NOMO-1 treated with DMSO at 0.1 percent for 48 hours (cell line): ENCODE measurements at regions not wholly inside any gene's neighbourhood (a gene's known extent, or its start where the extent isn't known, plus 50 kb on each side); places are given as distances from the start of the nearest gene placed in this dataset.
"Not testable (repeated sequence)": the region's sequence is repeated elsewhere in the genome, so short reads cannot be mapped to it uniquely, and the experiment has no call there.

Experiments
- DNase-seq: peaks from one replicate; lab custom pipeline; 2025; ENCODE audit not compliant: unreplicated experiment; lab: John Stamatoyannopoulos, UW

DNA sequence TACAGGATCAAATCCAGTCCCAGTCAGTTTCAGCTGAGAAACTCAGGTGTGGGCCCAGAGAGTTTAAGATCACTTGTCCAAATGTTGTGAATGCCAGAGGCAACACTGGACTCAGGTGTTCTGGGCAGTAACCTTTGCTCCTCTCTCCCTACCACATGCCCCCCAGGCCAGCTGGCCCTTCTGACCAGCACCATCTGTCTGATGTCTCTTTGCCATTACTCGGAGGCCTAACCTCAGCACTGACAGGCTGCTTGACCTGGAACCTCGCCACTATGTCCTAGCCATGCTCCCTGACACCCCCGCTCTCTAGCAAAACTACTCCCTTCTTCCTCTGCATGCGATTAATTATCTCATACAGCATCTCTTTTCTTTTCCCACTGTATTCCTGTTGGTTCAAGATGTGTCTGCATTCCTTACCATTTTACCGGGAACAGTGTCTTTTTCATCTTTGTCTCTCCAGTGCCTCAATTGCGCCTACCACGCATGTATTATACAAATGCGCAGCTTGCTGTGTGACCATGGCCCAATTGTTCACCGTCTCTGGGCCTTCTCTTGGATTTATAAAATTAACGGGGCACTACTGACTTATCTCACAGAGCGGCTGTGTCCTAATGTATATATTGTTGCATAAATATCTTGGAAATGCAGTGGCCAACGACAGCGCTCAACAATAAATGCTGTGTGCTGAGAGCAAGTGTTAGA lies 159.5 kb upstream of the IRF2BP2 start:
- no peak for DNase-seq

DNA sequence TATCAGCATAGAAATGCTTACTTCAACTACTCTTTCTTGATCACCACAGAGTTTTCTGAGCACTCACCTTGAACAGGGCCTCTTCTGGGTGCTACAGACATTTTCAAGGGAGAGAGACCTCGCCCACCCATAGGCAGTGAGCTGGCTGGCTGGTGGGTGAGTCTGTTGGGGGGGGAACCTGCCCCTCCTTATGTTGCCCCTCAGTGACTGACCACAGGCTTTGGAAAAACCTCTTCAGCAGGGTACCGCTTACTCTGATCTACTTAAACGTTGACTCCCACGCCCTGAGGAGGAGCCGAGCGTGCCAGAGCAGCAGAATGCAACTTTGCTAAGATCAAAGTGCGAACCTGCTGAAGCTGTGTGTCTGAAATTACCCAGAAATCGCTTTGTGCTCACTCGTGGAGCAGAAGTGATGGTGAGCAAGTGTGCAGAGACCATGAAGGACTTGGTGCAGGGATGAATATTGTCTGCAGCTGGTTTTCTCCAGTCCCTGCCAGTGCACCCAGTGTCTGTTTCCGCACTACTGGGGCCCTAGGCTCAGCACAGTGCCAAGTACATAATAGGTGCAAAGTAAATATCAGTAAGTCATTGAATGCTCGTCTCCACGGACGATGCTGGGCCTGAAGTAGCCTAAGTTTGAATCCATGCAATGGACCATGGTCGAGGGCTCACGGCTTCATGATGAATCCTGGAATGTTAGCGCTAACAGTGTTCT lies 158.7 kb upstream of the IRF2BP2 start:
- DNase-seq, result no peak

DNA sequence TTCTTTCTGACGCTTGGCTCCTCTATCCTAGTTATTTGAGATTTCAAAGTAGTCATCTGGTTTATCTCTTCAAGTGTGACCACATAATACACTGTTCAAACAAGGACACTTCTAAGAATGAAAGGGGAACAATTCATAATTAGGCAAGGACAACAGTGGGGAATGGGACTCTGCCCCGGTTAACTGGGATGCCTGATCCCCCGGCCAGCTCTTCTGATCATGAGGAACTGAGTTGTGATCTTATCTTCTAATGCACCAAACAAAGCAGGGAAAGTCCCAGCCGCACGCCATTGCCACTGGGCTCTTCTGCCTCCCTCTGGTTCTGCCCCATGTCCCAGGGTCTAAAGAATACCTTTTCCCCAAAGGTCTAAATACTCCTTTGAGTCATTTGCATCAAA lies 158.2 kb upstream of the IRF2BP2 start:
- no peak for DNase-seq

DNA sequence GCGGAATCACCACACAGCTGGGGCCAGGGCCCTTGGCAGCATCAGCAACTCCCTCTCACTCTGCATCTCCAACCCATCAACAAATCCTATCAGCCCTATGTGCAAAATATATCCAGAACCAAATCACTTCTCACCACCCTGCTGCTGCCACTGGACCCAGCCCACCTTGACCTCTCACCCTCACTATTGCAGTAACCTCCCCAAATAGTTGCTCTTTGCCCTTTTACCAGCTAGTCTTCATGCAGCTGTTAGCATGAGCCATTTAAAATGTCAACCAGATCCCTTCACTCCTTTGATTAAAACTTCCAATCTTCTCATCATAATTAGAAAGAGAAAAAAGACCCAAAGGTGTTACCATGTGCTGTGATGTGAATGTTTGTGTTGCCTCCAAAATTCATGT lies 155.7 kb upstream of the IRF2BP2 start:
- DNase-seq, result no peak

DNA sequence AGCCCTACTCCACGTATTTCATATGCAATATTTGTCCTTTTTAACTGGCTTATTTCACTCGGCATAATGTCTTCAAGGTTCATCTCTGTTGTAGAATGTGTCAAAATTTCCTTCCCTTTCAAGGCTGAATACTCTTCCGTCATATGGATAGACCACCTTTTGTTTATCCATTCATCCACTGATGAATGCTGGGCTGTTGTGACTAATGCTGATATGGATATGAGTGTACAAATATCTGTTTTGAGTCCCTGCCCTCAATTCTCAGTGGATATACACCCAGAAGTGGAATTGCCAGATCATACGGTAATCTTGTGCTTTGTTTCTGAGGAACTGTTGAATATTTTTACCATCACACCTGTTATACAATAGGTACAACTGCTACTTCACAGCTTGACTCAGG lies 155.2 kb upstream of the IRF2BP2 start:
- no peak for DNase-seq

DNA sequence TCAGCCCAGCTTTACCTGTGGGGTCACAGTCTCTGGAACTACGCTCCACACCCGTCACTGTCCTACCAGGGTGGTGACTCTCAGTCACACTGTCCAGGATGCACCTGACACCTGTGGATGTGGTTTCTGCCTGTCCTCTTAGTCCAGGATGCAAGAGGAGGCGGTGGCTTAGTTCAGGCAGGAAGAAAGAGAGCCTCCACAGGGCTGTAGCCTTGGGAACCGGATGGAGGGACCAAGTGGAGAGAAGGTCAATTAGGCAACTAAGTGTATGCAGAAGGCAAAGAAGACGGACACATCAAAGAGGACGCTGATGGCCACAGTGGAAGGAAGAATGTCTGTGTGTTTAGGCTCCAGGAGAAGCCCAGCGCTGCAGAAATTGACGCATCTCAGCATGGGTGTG lies 153.9 kb upstream of the IRF2BP2 start:
- DNase-seq, result no peak

DNA sequence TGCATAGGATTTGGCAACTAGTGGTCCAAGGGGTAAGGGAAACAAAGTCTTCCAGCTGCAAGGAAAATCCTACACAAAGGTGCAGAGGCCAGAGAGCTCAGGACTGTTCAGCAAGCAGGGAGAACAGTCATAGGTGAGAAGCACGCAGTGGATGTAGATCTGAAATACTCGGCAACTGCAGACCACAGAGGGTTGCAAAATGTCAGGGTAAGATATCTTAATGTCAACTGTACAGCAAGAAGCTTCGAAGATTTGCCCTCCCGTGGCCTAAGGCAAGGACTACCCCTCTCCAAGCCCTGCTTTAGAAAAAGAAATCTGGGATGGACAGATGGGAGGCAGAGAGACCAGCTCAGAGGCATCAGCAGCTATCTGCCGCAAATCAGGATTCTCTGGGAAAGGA lies 153.4 kb upstream of the IRF2BP2 start:
- peak; percentile 63 for DNase-seq

DNA sequence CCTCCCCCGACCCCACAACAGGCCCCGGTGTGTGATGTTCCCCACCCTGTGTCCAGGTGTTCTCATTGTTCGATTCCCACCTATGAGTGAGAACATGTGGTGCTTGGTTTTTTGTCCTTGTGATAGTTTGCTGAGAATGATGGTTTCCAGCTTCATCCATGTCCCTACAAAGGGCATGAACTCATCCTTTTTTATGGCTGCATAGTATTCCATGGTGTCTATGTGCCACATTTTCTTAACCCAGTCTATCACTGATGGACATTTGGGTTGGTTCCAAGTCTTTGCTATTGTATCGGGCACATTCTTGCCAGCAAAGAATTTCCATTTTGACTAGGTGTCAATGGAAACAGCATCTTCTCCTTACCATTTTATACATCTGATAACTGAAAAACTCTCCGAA lies 152.1 kb upstream of the IRF2BP2 start:
- not testable (repeated sequence) for DNase-seq

DNA sequence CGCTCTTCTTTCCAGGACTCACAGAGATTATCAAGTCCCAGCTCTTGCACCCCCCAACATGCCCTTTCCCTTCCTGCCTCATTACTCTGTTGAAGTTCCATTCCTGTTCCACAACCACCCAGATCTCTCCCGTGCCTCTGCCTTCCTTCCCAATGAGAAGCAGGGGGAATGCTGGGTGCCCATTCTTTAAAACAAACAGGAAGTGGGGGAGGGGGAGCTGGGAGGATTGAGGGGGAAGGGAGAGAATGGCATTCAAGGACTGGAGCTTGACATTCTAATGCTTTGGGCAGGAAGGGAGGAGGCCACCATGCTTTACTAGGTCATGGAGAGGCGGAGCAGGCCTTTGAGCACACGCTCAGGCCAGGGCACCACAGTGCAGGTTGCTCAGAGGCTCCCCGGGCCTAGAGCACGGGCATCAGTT lies 150.3 kb upstream of the IRF2BP2 start:
- DNase-seq, result no peak

DNA sequence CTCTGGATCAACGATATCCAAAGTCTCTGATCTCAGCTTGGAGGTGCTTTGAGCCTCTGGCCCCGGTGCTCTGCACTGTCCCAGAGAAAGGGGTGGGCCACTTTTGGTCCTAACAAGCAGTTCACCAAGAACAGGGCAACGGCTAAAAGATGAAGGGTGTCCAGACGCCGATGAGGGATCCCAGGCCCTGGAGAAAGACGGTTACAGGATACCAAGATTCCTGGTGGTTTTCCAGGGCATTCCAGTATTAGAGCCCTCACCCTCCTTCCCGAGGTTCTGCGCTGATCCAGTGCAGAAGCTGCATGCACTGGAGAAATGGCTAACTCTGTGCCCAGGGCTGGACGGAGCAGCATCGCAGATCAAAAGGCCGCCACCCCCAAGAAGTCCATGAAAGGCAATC lies 149.9 kb upstream of the IRF2BP2 start:
- no peak for DNase-seq

DNA sequence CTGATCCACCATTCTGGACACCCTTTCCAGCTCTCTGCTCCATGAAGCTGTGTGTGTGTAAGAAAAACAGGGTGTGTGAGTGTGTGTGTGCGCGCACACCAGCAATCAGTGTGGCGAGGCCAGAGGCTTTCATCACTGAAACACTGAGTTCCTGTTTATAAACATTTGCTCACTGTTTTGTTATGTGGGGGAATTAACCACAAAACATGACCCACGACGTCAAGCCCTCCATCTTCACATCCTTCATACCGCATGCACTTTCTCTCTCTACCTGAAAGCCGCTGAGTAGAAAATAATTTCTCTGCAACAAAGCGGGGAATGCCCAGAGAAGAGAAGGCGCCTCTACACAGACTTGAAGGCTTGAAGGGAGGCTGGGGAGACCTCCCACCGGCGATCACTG lies 148.9 kb upstream of the IRF2BP2 start:
- no peak for DNase-seq

DNA sequence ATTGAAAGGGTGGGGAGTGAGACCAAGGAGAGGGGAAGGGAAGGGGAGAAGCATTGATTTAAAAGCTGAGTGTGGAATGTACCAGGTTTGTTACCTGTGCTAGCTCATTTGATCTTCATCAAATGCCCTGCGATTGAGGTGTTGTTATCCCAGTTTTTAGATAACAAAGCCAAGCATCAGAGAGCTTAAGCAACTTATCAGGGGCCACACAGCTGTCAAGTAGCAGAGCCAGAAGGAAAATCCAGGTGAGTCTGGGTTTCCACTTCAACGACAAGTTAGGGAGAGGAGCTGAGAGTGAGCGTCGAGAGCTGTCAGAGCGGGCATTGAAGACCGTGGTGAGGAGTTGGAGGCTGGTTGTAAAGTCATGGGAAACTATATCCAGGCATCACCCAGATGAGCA lies 146.9 kb upstream of the IRF2BP2 start:
- DNase-seq, result no peak

DNA sequence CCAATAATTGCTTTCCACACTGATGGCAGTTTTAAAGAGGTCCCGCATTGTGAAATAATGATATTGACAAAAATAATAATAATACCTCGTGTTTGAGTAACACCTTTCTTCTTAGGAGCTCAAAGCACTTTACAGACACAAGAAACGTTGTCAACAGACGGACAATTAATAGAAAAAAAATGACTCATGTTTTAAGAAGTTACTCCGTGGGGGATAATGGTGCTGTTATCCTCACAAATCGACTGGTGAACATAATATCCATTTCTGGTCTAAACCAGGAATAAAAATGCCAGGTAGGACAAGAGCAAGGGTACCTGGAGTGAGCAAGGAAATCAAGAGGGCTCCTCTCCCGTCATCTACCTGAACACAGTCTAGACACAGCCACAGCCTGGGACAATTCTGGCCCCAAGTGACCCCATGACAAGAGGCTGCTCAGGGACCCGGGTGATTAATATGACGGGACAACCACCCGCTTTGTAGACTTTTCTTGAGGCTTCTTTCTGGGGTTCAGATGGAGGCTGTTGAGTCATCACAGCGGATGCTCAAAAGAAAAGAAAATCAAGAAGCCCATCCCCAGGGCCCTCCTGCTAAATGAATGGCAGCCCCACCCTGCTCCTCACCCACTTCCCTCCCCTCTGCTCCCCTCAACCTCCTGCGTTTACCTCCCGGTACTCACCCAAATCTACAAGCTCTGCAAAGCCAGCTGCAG lies 146.2 kb upstream of the IRF2BP2 start:
- no peak for DNase-seq

DNA sequence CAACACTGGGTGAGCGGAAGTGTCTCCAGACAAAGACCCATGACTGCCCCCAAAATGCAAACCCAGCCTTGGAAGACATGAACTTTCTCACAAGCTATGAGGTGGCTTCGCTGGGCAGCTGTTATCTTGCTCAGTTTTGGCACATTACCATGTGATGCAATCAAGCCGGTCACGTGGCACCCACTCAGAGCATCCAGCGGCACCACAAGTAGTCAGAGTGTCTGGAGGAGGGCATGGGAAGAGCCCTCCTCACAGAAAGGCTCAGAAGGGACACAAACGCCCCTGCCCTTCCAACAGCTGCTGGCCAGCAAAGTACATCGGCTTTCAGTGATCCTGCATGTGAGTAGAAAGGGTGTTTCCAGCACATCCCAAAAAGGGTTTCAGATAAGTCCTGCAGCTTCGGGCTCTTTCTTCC lies 145.5 kb upstream of the IRF2BP2 start:
- DNase-seq, result peak; percentile 80

DNA sequence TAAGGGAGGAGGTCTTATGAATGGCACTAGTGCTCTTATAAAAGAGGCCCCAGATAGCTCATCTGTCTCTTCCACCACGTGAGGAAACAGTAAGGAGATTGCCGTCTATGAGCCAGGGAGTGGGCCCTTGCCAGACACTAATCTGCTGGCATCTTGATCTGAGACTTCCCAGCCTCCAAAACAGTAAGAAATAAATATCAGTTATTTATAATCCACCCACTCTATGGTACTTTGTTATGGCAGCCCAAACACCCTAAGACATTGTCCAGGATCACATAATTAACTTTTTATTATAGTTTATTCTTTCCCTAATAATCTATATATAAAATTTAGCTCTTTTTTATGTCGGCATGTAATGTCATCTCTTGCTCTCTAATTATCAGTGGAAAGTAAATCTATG lies 144.0 kb upstream of the IRF2BP2 start:
- DNase-seq, result no peak

DNA sequence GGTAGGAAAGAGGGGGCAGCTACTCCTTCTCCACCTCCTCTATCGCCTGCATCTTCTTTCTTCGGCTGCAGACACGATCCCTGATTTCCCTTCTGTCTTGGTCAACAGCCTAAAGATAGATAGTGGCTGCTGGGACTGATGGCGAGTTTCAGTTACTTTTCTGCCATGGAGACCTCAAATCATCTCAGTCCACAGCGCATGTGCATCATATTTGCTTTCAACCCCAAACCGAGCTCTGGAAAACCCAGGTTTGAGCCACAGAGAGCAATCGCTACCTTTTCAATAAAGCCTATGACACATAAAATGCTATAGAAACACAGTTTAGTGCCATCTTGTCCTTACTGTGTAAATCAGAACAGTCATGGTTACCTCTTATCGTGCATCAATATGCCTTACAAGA lies 142.9 kb upstream of the IRF2BP2 start:
- DNase-seq, result no peak

DNA sequence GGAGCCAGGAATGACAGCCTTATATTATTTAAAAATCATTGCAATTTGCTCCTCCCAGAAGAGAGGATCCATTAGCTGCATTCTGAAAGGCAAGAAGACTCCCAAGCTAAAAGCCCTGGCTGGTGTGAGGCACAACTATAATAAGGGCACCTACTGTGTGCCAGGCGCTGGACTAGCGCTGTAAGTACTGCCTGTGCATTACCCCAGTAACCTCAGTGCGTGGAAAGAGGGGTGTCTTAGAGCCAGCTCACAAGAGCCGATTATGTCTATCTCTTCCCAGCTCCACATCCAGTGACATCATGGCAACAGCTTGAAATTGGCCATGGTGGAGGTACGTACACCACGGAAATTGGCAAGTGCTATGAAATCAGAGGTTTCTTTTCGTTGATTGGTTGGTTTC lies 141.7 kb upstream of the IRF2BP2 start:
- no peak for DNase-seq

DNA sequence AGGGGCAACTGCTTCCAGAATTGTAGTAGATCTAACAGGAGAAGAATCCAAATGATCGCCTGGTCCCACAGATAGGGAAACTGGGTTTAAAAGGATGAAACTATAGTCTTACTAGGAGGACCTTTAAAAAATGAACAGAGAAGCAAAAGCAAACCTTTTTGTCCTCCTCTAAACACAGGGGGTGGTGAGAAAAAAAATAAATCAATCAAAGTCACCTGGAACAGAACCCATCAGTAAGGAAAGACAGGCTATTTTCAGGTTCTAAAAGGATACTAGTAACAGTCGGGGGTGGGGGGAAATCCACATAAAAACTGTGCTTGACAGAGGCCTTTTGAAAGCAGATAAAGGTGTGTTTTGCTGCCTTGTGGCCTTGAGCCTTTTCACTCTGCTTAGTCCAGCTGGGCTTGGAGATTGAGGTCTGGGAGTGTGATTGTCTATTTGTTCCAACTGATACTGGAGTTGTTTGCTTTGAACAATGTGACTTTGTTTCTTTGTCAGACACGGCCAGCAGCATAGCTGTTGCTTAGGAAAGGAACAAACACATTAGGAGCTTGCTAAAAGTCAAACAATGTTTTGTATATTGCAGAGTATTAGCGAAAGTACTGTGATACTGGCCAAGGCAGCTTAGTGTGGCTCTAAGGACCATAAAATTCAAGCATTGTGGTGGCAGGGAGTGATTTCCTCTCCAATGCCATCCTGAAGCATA lies 141.1 kb upstream of the IRF2BP2 start:
- no peak for DNase-seq

DNA sequence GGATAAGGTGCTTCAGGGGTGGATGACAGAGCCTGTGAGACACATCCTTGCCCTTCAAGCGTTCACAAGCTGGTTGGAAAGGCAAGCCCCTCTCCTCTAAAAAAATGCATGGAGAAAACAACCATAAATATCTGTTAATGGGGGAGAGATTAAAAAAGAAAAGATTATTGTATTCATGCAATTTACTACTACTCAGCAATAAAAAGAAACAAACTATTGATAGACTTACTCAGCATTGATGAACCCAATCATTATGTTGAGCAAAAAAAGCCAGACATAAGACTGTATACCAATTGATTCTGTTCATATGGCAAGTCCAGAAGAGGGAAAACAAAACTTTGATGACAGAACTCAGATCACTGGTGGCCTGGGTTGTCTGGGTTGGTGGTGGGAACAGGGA lies 138.7 kb upstream of the IRF2BP2 start:
- DNase-seq, result no peak

DNA sequence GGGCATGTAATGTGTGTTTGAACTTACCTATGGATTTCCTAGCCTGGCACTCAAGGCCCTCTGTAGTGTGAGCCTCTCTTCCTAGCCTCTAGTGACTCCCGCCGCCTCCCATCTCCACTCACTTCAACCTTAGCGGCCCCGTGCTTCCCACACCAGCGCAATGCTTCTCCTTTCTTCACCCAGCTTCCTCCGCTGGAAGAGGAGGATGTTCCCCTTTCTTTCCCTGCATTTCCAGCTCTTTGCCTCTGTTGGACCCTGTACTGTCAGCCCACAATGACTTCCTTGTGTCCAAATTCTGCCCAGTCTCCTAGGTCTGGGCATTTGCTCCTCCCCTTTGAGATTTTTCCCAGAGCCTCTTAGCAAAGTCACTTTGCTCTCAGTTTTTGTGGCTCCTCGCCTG lies 138.1 kb upstream of the IRF2BP2 start:
- no peak for DNase-seq

DNA sequence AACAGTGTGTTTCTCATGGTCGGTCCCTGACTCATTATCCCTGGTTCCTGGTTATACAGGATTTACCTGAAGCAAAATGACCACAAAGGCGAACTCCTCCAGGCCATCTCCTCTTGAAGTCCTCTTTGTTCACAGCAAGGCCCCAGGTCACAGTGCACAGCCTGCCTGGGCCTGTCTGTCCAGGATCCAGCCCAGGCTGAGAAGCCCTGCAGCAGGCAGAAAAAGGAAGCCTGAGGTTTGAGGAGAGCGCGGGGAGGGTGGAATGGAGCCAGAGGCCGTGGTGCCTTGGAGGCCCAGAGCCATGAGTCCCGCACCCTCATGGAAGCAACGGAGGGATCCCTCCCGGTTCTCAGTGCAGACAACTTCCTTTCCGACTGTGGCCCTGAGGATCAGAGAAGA lies 136.8 kb upstream of the IRF2BP2 start:
- no peak for DNase-seq
